ENCODE measurements at regions not wholly inside any gene's neighbourhood (a gene's known extent, or its start where the extent isn't known, plus 50 kb on each side); places are given as distances from the start of the nearest gene placed in this dataset.

DNA sequence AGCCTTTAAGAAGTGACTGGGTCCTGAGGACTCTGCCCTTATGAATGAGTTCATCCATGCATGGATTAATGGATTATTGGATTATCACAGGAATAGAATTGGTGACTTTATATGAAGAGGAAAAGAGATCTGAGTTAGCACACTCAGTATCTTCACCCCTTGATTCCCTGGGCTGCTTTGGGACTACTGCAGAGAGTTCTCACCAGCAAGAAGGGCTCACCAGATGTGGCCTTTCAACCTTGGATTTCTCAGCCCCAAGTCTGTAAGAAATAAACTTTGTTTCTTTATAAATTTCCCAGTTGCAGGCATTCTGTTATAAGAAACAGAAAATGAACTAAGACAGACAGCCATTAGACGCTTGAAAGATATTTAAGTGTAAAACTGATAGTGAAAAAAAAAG lies 509.2 kb downstream of the FLRT2 start:
- Histone ChIP-seq H3K4ac (ENCODE audit: low read depth, low read length) (no peak overlapping the region), H3K27ac (ENCODE audit: insufficient read depth, low read length) (no peak overlapping the region), H2AFZ (replicated peaks; ENCODE audit: low read length, poor library complexity) (no peak overlapping the region), H2AK5ac (ENCODE audit: low read depth, low read length) (no peak overlapping the region), H3K27me3 (ENCODE audit: control insufficient read depth, insufficient read depth, low read length) (no peaks in the 10 kb centered on the region), H3K18ac (ENCODE audit: low read depth, low read length) (no peak overlapping the region), H3K9me3 (ENCODE audit: control insufficient read depth, insufficient read depth, low read length) (no peaks in the 10 kb centered on the region), H3K79me1 (ENCODE audit: low read depth in 1 of 2, low read length in 2 of 2) (no peaks in the 10 kb centered on the region), H4K91ac (ENCODE audit: insufficient read depth, low read depth, low read length) (no peak overlapping the region), H2BK20ac (ENCODE audit: low read depth, low read length) (no peak overlapping the region), H2BK15ac (ENCODE audit: low read depth, low read length) (no peak overlapping the region), H4K8ac (ENCODE audit: low read depth in 2 of 2, low read length in 2 of 2) (no peak overlapping the region), H3K4me1 (ENCODE audit: control insufficient read depth, insufficient read depth, low read length) (no peaks in the 10 kb centered on the region), H3K14ac (replicated peaks; ENCODE audit: low read depth, low read length) (no peak overlapping the region), H4K5ac (ENCODE audit: low read depth, low read length) (no peak overlapping the region), H3K4me3 (ENCODE audit: insufficient read depth, low read depth, low read length) (no peak overlapping the region), H2AK9ac (replicated peaks; ENCODE audit: low read depth, low read length, poor library complexity) (no peak overlapping the region), H2BK120ac (ENCODE audit: low read depth, low read length) (no peak overlapping the region), H3K56ac (ENCODE audit: extremely low read depth, insufficient read depth, low read length) (no peak overlapping the region), H2BK5ac (ENCODE audit: low read depth, low read length, poor library complexity, severe bottlenecking) (no peak overlapping the region), H3K36me3 (ENCODE audit: control insufficient read depth, insufficient read depth, low read length) (no peaks in the 10 kb centered on the region), H4K20me1 (ENCODE audit: insufficient read depth, low read length) (no peaks in the 10 kb centered on the region), H3K9ac (ENCODE audit: low read depth, low read length) (no peak overlapping the region), H3K9me1 (ENCODE audit: insufficient read depth, low read length) (no peaks in the 10 kb centered on the region), H3K4me2 (ENCODE audit: low read depth, low read length) (no peak overlapping the region), H3K23ac (ENCODE audit: low read depth, low read length) (no peak overlapping the region)
- BruUV-seq (replicated peaks) = no TSS peak
- ChIA-PET POLR2A (ENCODE audit: unreplicated experiment) (no interaction called here), CTCF (interaction anchor here (1.4 kb wide), 1 partner anchor 41 kb away, joined by 3 read pairs; no protein-coding TSS in a partner anchor)
- TF ChIP-seq CEBPB (IDR thresholded peaks at IDR 0.05; ENCODE audit: low read depth, low read length) (no peak), SMC3 (IDR thresholded peaks at IDR 0.05; ENCODE audit: low read depth, low read length) (no peak), CHD1 (IDR thresholded peaks at IDR 0.05; ENCODE audit: low read depth, low read length) (no peak), RAD21 (IDR thresholded peaks at IDR 0.05; ENCODE audit: low read length) (no peak), POLR2A (IDR thresholded peaks at IDR 0.05; ENCODE audit: low read depth, low read length) (no peak), FOS (IDR thresholded peaks at IDR 0.05; ENCODE audit: low read depth, low read length) (no peak), RCOR1 (IDR thresholded peaks at IDR 0.05; ENCODE audit: insufficient replicate concordance, low read length) (no peak), RFX5 (IDR thresholded peaks at IDR 0.05; ENCODE audit: low read depth, low read length) (no peak), NFE2L2 (IDR thresholded peaks at IDR 0.05; ENCODE audit: low read depth, low read length) (no peak), MXI1 (IDR thresholded peaks at IDR 0.05; ENCODE audit: borderline replicate concordance, low read depth, low read length) (no peak), BHLHE40 (IDR thresholded peaks at IDR 0.05; ENCODE audit: low read depth, low read length) (no peak)
- TF ChIP-seq, protein P1, sequence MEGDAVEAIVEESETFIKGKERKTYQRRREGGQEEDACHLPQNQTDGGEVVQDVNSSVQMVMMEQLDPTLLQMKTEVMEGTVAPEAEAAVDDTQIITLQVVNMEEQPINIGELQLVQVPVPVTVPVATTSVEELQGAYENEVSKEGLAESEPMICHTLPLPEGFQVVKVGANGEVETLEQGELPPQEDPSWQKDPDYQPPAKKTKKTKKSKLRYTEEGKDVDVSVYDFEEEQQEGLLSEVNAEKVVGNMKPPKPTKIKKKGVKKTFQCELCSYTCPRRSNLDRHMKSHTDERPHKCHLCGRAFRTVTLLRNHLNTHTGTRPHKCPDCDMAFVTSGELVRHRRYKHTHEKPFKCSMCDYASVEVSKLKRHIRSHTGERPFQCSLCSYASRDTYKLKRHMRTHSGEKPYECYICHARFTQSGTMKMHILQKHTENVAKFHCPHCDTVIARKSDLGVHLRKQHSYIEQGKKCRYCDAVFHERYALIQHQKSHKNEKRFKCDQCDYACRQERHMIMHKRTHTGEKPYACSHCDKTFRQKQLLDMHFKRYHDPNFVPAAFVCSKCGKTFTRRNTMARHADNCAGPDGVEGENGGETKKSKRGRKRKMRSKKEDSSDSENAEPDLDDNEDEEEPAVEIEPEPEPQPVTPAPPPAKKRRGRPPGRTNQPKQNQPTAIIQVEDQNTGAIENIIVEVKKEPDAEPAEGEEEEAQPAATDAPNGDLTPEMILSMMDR (conservative IDR thresholded peaks at IDR 0.05; ENCODE audit: low read depth, low read length) = no peak
- in situ Hi-C loops (cut with MboI; ENCODE audit: low sequenced_read_pairs) (loop anchor here (25.0 kb wide), 1 partner anchor 502 kb away; the partner anchor contains the start of gene FLRT2), intact Hi-C loops (cut with micrococcal nuclease) (loop anchor here (5.0 kb wide), 1 partner anchor 507 kb away; the partner anchor contains the start of gene FLRT2), dilution Hi-C loops (cut with HindIII; ENCODE audit: low sequenced_read_pairs, unreplicated experiment) (no loop called here)
- ATAC-seq (ENCODE audit: low read depth) (no peak), DNase-seq (no peak)
- 80% methylated on average over 1 of the region's 1 CpG; no CpG with 5 or more reads in 1 of the 2 experiments for WGBS, 2 experiments (ENCODE audit: extremely low coverage in 2 of 2, insufficient read length in 1 of 2)

Measured in IMR-90 (cell line).